HG03045 (cell line): ENCODE measurements at regions not wholly inside any gene's neighbourhood (a gene's known extent, or its start where the extent isn't known, plus 50 kb on each side); places are given as distances from the start of the nearest gene placed in this dataset.
"Not testable (repeated sequence)": the region's sequence is repeated elsewhere in the genome, so short reads cannot be mapped to it uniquely, and the experiment has no call there.

Experiments
- ATAC-seq: cut with Tn5 transposase; IDR thresholded peaks from one replicate; pipeline ENCODE4 v1.9.1; 2021; ENCODE audit warnings: mild to moderate bottlenecking, moderate library complexity; ENCODE audit not compliant: unreplicated experiment

GRCh38 chr3:177382944-177383343 is 185.7 kb upstream of the TBL1XR1 start:
- no peak for ATAC-seq

GRCh38 chr3:177385186-177385585 is 187.9 kb upstream of the TBL1XR1 start:
- ATAC-seq = no peak

- no peak for ATAC-seq
Observed at GRCh38 chr3:177385831-177386301, 188.6 kb upstream of the TBL1XR1 start.

- ATAC-seq = no peak
Observed at GRCh38 chr3:177388209-177388608, 190.9 kb upstream of the TBL1XR1 start.

GRCh38 chr3:177394231-177395024 is 197.1 kb upstream of the TBL1XR1 start:
- ATAC-seq = not testable (repeated sequence)

- no peak for ATAC-seq
Observed at GRCh38 chr3:177396733-177397132, 199.5 kb upstream of the TBL1XR1 start.

GRCh38 chr3:177401375-177401774 is 204.1 kb upstream of the TBL1XR1 start:
- no peak for ATAC-seq

- no peak for ATAC-seq
Observed at GRCh38 chr3:177402533-177402932, 205.3 kb upstream of the TBL1XR1 start.

GRCh38 chr3:177405191-177405672 is 207.9 kb upstream of the TBL1XR1 start:
- no peak for ATAC-seq

- no peak for ATAC-seq
Observed at GRCh38 chr3:177410730-177411129, 213.4 kb upstream of the TBL1XR1 start.

- no peak for ATAC-seq
Observed at GRCh38 chr3:177411201-177411600, 213.9 kb upstream of the TBL1XR1 start.

GRCh38 chr3:177412677-177413170 is 215.4 kb upstream of the TBL1XR1 start:
- not testable (repeated sequence) for ATAC-seq

GRCh38 chr3:177414093-177414492 is 216.8 kb upstream of the TBL1XR1 start:
- ATAC-seq = no peak

GRCh38 chr3:177418787-177419186 is 221.5 kb upstream of the TBL1XR1 start:
- ATAC-seq = no peak

- ATAC-seq = no peak
Observed at GRCh38 chr3:177419904-177420601, 222.8 kb upstream of the TBL1XR1 start.

- ATAC-seq = no peak
Observed at GRCh38 chr3:177420651-177421480, 223.6 kb upstream of the TBL1XR1 start.

GRCh38 chr3:177421481-177421785 is 224.2 kb upstream of the TBL1XR1 start:
- no peak for ATAC-seq

- no peak for ATAC-seq
Observed at GRCh38 chr3:177424521-177424920, 227.2 kb upstream of the TBL1XR1 start.

GRCh38 chr3:177425042-177425441 is 227.8 kb upstream of the TBL1XR1 start:
- no peak for ATAC-seq

GRCh38 chr3:177426106-177426877 is 229.0 kb upstream of the TBL1XR1 start:
- ATAC-seq = no peak
